ENCODE measurements at regions not wholly inside any gene's neighbourhood (a gene's known extent, or its start where the extent isn't known, plus 50 kb on each side); places are given as distances from the start of the nearest gene placed in this dataset.

DNA sequence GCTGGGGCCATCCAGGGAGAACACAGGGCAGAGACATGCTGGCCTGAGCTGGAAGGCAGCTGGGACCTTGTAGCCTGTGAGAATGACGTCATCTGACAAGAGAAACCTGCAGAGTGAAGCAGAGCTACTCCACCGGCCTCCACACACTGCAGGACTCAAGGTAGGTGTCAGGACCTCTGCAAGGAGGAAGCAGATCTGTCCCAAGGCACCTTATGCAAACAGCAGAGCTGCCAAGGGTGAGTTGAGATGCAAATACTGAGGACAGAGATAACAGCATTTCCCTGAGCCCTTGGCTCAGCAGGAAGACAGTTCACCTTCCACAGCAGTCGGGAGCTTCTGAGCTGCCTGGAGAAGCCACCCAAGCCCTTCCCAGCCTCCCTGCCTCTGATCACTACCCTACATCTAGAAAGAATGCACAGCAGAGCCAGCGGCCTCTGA is 51.9 kb upstream of the IGSF9B start:
- no peak for DNase-seq

DNA sequence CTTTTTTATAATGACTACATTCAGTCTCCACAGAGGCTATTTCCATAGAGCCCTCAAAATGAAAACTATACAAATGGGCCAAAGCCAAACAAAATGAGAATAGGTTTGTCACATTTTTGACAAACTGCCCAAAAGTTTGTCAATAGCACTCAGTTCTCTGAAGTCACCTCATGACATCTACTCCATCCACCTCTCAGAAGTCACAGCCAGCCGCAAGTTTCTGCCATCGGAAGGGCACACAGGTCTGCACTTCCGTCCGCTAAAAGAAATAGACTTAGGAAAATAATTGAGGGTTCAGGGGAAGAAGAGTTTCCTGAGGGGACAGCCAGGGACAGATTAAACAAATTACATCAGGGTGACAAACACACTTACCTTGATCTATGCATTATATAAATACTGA is 55.4 kb upstream of the JAM3 start:
- no peak for DNase-seq

DNA sequence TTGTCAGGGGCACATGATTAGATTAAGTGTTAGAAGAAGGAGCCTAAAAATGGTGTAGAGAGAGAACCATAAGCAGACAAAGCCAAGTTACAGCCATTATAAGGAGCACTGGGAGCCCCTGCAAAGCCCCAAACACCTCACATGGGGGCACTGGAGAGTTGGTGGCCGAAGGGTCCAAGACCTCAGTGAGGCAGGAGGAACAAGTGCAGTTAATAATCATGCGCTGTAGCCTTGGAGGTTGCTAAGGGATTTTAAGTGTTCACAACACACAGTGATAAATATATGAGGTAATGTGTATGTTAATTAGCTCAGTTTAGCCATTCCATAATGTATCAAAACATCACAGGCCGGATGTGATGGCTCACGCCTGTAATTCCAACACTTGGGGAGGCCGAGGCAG is 54.4 kb upstream of the JAM3 start:
- peak; percentile 53 for DNase-seq

DNA sequence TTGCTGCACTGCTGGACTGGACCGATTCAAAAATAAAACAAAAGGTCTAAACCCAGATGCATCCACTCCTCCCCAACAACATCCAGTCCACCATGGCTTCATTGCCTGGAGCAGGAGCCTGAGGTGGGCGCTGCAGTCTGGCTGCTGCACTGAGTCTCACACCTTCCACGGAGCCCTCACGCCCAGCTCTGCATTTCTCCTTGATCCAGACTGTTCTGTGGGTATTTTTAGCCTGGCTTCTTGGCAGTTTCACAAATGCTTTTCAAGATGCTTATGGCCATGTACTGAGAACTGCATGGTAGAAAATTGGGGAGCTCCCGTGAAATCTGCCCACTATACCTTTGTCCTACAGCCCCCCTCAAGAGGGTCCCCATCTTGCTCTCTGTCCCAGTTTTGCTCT is 53.3 kb upstream of the JAM3 start:
- DNase-seq = no peak

DNA sequence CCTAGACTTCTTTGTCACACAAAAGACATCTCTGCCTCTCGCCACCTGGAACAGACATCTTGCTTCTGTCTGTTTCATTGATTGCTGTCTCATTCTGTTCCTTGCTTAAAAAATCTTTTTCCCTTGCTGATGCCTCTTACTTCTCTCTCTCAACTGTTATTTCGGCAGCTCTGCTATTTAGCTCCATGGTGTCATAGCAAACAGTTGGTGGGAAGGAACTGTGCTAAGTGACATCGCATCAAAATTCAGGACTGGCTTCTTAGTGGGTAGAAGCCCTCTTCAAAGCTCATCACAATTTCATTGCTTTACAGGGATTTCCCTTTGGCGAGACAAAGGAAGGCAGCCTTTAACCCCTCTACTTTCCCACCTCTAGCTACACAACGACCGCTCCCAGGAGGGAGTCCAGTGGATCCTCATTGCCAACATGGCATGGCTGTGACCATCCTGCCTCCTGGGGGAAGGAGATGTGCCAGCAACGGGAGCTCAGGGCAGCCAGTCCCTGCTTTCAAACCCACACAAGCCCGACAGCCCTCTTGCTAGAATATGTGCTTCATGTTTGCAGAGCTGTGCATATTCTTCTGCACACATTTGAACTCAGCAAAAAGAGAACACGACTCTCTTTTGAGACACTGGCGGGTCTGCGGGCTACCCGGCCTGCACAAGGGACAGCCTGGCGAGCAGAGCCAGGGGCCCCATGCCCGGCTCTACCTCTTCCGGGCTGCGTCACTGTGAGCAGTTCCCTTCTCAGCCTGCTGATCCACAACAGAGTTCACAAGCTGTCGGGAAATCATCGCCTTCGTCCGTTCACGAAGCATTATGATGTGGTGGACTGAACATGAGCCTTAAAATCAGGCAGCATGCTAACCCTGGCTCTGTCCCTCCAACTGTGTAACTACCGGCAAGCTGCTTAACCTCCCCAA is 51.1 kb upstream of the JAM3 start:
- DNase-seq = no peak

Measured in DMS153 (cell line).